ACC112 (cell line): ENCODE measurements at regions not wholly inside any gene's neighbourhood (a gene's known extent, or its start where the extent isn't known, plus 50 kb on each side); places are given as distances from the start of the nearest gene placed in this dataset.

Source experiments
- H2AFZ ChIP-seq: fragments of 200-600 bp; sonication (generic); one replicate; pipeline ENCODE4 v1.6.0; 2017; ENCODE audit warnings: antibody characterized with exemption, low read length; ENCODE audit not compliant: unreplicated experiment
- H3K27ac ChIP-seq: fragments of 200-600 bp; sonication (generic); 2 replicates; pipeline ENCODE4 v1.5.1; 2014; ENCODE audit warnings: low read depth, mild to moderate bottlenecking, antibody characterized with exemption, low read length, moderate library complexity
- H3K27me3 ChIP-seq: fragments of 200-600 bp; sonication (generic); 2 replicates; pipeline ENCODE4 v1.6.1; 2014; ENCODE audit warnings: mild to moderate bottlenecking, antibody characterized with exemption, low read length, moderate library complexity, mixed read lengths; ENCODE audit not compliant: insufficient read depth
- H3K36me3 ChIP-seq: fragments of 200-600 bp; sonication (generic); 2 replicates; pipeline ENCODE4 v1.6.1; 2016; ENCODE audit warnings: mild to moderate bottlenecking, antibody characterized with exemption, low read length, moderate library complexity, mixed read lengths; ENCODE audit not compliant: insufficient read depth
- H3K4me1 ChIP-seq: fragments of 200-600 bp; sonication (generic); one replicate; pipeline ENCODE4 v1.6.1; 2016; ENCODE audit warnings: low read length, mixed read lengths; ENCODE audit not compliant: insufficient read depth, unreplicated experiment, control insufficient read depth
- H3K4me3 ChIP-seq: fragments of 200-600 bp; sonication (generic); 2 replicates; pipeline ENCODE4 v1.5.1; 2014; ENCODE audit warnings: mild to moderate bottlenecking, low read depth, low read length
- H3K79me2 ChIP-seq: fragments of 200-600 bp; sonication (generic); one replicate; pipeline ENCODE4 v1.6.0; 2016; ENCODE audit warnings: low read length; ENCODE audit not compliant: control insufficient read depth, unreplicated experiment, insufficient read depth

DNA sequence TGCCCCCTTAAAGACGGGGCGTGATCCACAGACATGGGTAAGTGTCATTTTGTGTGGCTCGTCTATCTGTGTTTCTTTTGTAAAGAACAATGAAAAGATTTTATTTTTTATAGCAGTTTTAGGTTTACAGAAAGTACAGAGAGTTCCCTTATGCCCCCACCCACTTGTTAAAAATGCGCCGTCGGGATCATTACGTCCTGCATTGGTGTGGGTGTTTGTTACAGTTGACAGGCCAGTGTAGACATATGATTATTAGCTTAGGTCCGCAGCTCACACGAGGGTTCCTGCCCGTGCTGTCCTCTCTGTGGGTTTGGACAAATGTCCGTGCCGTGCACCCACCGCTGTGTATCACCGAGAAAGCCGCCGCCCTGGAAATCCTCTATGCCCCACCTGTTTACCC, 50.5 kb downstream of the RGS12 start:
- Histone ChIP-seq H3K27ac (no peak overlapping the region), H2AFZ (no peak overlapping the region), H3K4me3 (no peak overlapping the region), H3K4me1 (peaks cover 8% of the 10 kb centered on the region), H3K79me2 (no peaks in the 10 kb centered on the region), H3K27me3 (no peaks in the 10 kb centered on the region), H3K36me3 (no peaks in the 10 kb centered on the region)

DNA sequence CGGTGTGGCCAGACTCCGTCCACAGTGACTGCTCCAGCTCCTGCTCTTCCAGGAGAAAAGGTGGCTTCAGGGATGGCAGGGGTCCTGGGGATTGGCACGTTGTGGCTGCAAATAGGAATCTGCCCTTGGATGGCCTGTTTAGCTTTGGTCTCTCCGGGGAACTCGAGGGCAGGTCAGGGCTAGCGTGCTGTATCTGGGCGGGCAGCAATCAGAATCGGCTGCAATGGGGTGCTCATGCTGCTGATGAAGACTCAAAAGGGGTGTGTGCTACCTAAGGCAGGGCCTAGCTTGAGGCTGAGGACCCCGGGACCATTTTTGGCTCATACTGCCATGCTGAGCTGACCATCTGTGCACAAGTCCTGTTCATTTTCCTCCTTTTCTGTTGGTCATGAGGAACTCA, 51.3 kb downstream of the RGS12 start:
- H3K4me1 ChIP-seq = peaks cover 8% of the 10 kb centered on the region

DNA sequence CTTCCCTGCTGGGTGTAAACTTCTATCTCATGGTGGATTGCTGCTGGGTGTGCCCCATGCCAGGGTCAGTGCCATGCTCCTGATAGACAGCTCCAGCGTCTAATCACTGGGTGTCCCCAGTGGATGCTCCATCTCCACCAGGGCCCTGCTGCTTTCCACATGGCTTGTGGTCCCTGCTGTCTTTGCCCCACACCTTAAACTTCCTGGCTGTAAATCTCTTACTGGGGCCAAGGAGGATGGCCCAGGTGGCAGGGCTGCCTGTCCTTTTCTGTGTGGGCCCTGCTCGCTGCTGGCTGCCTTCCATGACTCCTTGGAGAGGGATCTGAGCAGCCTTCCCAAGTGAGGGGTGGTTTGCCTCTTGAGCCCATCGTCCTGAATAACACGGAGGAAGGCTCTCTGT, 51.8 kb downstream of the RGS12 start:
- Histone ChIP-seq H3K4me1 (peaks cover 8% of the 10 kb centered on the region), H3K4me3 (no peak overlapping the region), H3K79me2 (no peaks in the 10 kb centered on the region), H3K27me3 (no peaks in the 10 kb centered on the region), H2AFZ (no peak overlapping the region), H3K36me3 (no peaks in the 10 kb centered on the region), H3K27ac (no peak overlapping the region)

More for the DNA sequence above, 51.3 kb downstream of the RGS12 start:
- Histone ChIP-seq H3K27ac (no peak overlapping the region), H3K79me2 (no peaks in the 10 kb centered on the region), H3K4me3 (no peak overlapping the region), H3K36me3 (no peaks in the 10 kb centered on the region), H2AFZ (no peak overlapping the region), H3K27me3 (no peaks in the 10 kb centered on the region)

DNA sequence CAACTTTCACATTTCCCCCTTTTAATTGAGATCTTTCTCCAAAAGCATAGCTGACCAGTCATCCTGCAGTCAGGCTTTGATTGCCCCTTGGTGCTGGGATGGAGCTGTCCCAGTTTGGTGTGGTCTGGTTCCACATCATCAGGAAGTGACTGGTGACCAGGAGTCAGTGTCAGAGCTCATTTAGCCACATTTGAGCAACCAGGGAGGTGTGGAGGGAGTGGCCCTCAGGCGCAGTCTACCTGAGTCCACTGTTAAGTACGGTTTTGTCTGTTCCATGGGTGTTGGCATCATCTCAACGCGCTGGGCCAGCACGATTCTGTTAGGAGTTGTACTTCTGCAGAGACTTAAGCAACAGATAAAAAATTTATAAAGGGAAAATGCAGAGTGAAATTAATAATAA, 52.6 kb downstream of the RGS12 start:
- Histone ChIP-seq H3K4me1 (peaks cover 8% of the 10 kb centered on the region), H3K27ac (no peak overlapping the region), H3K27me3 (no peaks in the 10 kb centered on the region), H3K36me3 (no peaks in the 10 kb centered on the region), H3K79me2 (no peaks in the 10 kb centered on the region), H3K4me3 (no peak overlapping the region), H2AFZ (no peak overlapping the region)

DNA sequence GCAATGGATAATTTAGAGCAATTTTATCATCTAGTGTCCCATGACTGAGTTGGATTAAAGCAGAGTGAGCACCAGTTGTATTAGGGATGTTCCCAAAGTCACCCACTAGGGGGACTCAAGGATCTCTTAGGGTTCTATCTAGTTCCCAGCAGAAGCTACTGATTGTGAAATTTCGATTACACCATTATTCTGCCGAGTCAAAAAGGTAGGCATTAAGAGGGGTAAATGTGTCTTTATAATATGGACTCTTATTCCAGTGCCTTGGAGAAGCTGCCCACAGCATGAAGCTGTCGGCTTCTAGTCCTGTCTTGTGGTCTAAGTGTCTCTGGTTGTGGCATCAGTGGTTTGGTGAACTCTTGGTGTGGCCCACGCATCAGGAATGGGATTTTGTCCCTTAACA, 53.3 kb downstream of the RGS12 start:
- Histone ChIP-seq H3K36me3 (no peaks in the 10 kb centered on the region), H3K27ac (no peak overlapping the region), H3K4me1 (peaks cover 8% of the 10 kb centered on the region), H3K4me3 (no peak overlapping the region), H3K79me2 (no peaks in the 10 kb centered on the region), H2AFZ (peak overlapping the region; percentile 19), H3K27me3 (no peaks in the 10 kb centered on the region)

DNA sequence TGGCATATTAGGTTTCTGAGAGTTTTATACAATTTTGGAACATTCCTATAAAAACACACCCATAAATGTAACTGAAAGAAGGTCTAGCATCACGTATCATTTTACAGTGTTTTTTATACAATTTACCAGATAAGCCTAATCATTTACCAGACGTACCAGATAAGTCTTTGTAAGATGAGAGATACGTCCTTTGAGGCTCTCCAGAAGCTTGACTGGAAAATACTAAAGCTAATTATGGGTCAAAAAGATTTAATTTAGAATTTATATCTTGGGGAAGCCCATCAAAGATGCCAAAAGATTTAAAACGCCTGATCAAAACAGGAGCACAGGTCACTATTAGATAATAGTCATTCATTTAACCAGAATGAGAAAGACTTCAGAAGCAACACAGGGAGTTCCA, 55.0 kb downstream of the RGS12 start:
- Histone ChIP-seq H3K4me3 (no peak overlapping the region), H3K4me1 (peaks cover 3% of the 10 kb centered on the region), H3K27ac (no peak overlapping the region), H2AFZ (no peak overlapping the region), H3K79me2 (no peaks in the 10 kb centered on the region), H3K27me3 (no peaks in the 10 kb centered on the region), H3K36me3 (no peaks in the 10 kb centered on the region)

DNA sequence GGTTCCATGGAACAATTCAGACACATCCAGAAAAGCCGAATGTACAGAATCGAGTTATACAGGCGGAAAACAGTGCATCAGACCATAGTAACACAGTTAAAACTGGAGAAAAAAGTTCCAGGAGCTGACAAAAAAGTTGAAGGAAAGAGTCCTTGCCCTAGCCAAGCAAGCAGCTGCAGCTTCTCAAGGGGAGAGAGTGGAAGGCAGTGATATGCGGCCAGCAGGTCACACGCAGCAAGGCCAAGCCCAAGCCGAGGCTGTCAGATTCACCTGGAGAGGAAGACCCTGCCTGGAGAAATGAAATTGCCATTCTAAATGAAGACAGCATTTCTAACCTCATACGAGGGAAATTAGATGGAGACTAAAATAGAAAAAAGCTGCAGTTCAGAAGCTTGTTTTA, 55.8 kb downstream of the RGS12 start:
- Histone ChIP-seq H3K4me3 (no peak overlapping the region), H3K36me3 (no peaks in the 10 kb centered on the region), H3K4me1 (peaks cover 3% of the 10 kb centered on the region), H3K27me3 (no peaks in the 10 kb centered on the region), H3K27ac (no peak overlapping the region), H3K79me2 (no peaks in the 10 kb centered on the region), H2AFZ (no peak overlapping the region)

DNA sequence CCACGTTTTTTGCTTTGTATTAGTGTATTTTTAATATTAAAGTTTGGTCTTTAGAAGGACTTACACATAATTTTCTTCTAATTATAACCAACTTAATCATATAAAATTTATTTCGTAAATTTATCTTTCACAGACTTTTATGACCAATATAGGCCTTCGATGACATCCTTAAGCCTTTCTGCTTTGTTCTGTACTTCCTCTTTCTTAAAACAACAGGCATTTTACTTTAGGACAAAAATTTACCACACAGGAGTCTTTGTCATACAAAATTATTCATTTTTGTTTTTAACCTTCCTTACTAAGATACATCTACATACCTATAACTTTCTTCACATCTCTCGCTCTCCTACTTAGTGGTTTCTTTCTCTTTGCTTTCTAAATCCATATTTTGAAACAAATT, 56.3 kb downstream of the RGS12 start:
- H3K79me2 ChIP-seq = no peaks in the 10 kb centered on the region
- no peaks in the 10 kb centered on the region for H3K27me3 ChIP-seq
- H2AFZ ChIP-seq = no peak overlapping the region
- peaks cover 3% of the 10 kb centered on the region for H3K4me1 ChIP-seq
- H3K27ac ChIP-seq = no peak overlapping the region
- H3K4me3 ChIP-seq = no peak overlapping the region
- no peaks in the 10 kb centered on the region for H3K36me3 ChIP-seq

DNA sequence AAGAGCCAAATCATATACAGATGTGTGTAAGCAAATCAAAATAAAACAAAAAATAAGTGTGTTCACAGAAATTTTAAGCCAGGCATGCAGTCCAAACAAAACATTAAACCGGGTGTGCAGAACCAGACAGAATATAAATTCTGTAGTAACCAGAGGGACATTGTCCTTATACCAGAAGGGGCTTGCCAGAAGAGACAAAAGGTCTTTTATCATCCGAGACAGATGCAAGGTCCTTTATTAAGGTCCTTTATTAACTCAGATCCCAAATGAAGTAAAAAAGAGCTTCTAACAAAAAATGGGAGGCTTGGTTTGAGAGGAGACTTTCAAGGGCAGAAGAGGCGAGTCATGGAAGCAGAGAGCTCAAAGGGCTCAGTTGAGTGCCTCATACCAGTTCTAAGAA, 59.2 kb downstream of the RGS12 start:
- Histone ChIP-seq H3K27ac (no peak overlapping the region), H3K36me3 (no peaks in the 10 kb centered on the region), H3K4me3 (no peak overlapping the region), H3K79me2 (no peaks in the 10 kb centered on the region), H3K27me3 (no peaks in the 10 kb centered on the region), H3K4me1 (no peaks in the 10 kb centered on the region), H2AFZ (no peak overlapping the region)

DNA sequence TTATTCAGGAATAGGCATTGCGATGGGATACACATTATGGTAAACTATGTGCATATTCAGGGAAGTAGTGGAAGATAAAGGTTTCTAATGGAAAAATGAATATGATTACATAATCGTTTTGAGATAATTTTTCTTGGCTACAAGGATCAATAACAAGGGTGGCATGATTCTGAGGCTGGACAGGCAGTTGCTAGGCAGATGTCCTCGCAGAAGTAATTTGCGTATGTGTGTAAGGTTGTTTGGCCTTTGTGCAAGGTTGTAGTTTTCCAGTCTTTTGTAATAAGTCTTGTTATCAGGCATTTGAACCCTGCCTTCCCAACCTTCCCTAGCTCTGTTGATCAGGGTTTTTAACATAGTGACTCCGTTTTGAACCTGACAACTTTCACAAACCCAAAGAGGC, 59.7 kb downstream of the RGS12 start:
- Histone ChIP-seq H3K4me1 (no peaks in the 10 kb centered on the region), H3K4me3 (no peak overlapping the region), H2AFZ (no peak overlapping the region), H3K27ac (no peak overlapping the region), H3K36me3 (no peaks in the 10 kb centered on the region), H3K27me3 (no peaks in the 10 kb centered on the region), H3K79me2 (no peaks in the 10 kb centered on the region)

DNA sequence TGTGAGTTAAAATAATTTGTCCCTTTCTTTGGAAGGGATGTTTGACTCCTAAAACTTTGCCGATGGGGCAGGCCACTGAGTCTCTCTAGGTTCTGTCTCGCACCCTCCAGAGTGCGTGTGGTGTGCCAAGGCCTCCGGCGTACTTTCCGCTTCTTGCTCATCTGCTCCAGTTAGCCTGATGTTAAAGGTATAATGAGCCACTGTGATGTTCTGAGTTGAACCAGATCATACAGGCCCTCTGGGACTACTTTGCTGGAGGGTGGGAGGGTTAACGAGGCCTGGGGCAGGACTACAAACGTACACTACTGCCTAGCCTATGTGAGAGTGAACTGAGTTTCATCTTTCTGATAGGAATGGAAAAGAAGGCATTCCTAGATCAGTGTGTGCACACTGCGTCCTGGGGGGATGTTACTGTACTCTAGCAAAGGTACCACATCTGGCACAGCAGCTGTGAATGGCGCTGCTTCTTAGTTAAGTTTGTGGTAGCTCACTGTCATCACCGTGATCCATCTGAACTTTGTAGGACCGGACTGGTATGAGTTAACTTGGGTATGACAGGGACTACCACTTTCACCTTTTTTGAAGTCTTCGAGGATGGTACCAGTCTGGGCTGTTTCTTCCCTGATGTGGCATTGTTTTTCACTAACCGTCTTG, 60.2 kb downstream of the RGS12 start:
- H2AFZ ChIP-seq = no peak overlapping the region
- H3K36me3 ChIP-seq = no peaks in the 10 kb centered on the region
- H3K27ac ChIP-seq = no peak overlapping the region
- H3K27me3 ChIP-seq = no peaks in the 10 kb centered on the region
- H3K4me3 ChIP-seq = no peak overlapping the region
- no peaks in the 10 kb centered on the region for H3K4me1 ChIP-seq
- H3K79me2 ChIP-seq = no peaks in the 10 kb centered on the region
